ENCODE measurements at regions not wholly inside any gene's neighbourhood (a gene's known extent, or its start where the extent isn't known, plus 50 kb on each side); places are given as distances from the start of the nearest gene placed in this dataset.
"Not testable (repeated sequence)": the region's sequence is repeated elsewhere in the genome, so short reads cannot be mapped to it uniquely, and the experiment has no call there.

GRCh38 chr17:13131225-13131624 is 113.4 kb upstream of the ELAC2 start:
- DNase-seq = no peak

- DNase-seq = no peak
Observed at GRCh38 chr17:13129356-13129755, 111.5 kb upstream of the ELAC2 start.

GRCh38 chr17:13128676-13129075 is 110.8 kb upstream of the ELAC2 start:
- DNase-seq = no peak

- no peak for DNase-seq
Observed at GRCh38 chr17:13127921-13128602, 110.2 kb upstream of the ELAC2 start.

- DNase-seq = no peak
Observed at GRCh38 chr17:13120864-13121263, 103.0 kb upstream of the ELAC2 start.

GRCh38 chr17:13118311-13118710 is 100.5 kb upstream of the ELAC2 start:
- no peak for DNase-seq

GRCh38 chr17:13117616-13118015 is 99.8 kb upstream of the ELAC2 start:
- DNase-seq = no peak

GRCh38 chr17:13114601-13115031 is 96.8 kb upstream of the ELAC2 start:
- peak; percentile 49 for DNase-seq

- no peak for DNase-seq
Observed at GRCh38 chr17:13113821-13114525, 96.1 kb upstream of the ELAC2 start.

GRCh38 chr17:13107676-13108235 is 89.9 kb upstream of the ELAC2 start:
- no peak for DNase-seq

- no peak for DNase-seq
Observed at GRCh38 chr17:13106171-13106570, 88.3 kb upstream of the ELAC2 start.

- no peak for DNase-seq
Observed at GRCh38 chr17:13104576-13104975, 86.7 kb upstream of the ELAC2 start.

- peak; percentile 3 for DNase-seq
Observed at GRCh38 chr17:13102477-13102876, 84.7 kb upstream of the ELAC2 start.

GRCh38 chr17:13099926-13100325 is 82.1 kb upstream of the ELAC2 start:
- no peak for DNase-seq

- no peak for DNase-seq
Observed at GRCh38 chr17:13099089-13099735, 81.4 kb upstream of the ELAC2 start.

GRCh38 chr17:13096291-13096690 is 78.5 kb upstream of the ELAC2 start:
- DNase-seq = no peak

GRCh38 chr17:13092010-13092409 is 74.2 kb upstream of the ELAC2 start:
- not testable (repeated sequence) for DNase-seq

- no peak for DNase-seq
Observed at GRCh38 chr17:13088666-13089065, 70.8 kb upstream of the ELAC2 start.

- DNase-seq = no peak
Observed at GRCh38 chr17:13087802-13088201, 70.0 kb upstream of the ELAC2 start.

GRCh38 chr17:13086142-13086769 is 68.4 kb upstream of the ELAC2 start:
- no peak for DNase-seq

- DNase-seq = no peak
Observed at GRCh38 chr17:13085578-13085977, 67.8 kb upstream of the ELAC2 start.

GRCh38 chr17:13084420-13084819 is 66.6 kb upstream of the ELAC2 start:
- no peak for DNase-seq

All from hematopoietic multipotent progenitor cell treated with erythropoietin and hydrocortisone succinate and interleukin-3 and kit ligand, for 4 days (in vitro differentiated cells).